ENCODE measurements at regions not wholly inside any gene's neighbourhood (a gene's known extent, or its start where the extent isn't known, plus 50 kb on each side); places are given as distances from the start of the nearest gene placed in this dataset.

- DNase-seq (ENCODE audit: low read depth, low spot score), result no peak
- ChIA-PET SMC1A (ENCODE audit: uncharacterized antibody, unreplicated experiment) (interaction anchor here (0.9 to 1.2 kb wide), 3 partner anchors 12 to 42 kb away, joined by 3 to 4 read pairs (median 3); no protein-coding TSS in a partner anchor), POLR2A (no interaction called here), CTCF (interaction anchor here (0.9 to 2.8 kb wide), 4 partner anchors 42 to 231 kb away, joined by 3 to 10 read pairs (median 3); no protein-coding TSS in a partner anchor), RAD21 (ENCODE audit: unreplicated experiment) (interaction anchor here (1.0 kb wide), 1 partner anchor 527 kb away, joined by 3 read pairs; no protein-coding TSS in a partner anchor)
- Histone ChIP-seq H3K4me1 (ENCODE audit: control insufficient read depth, insufficient read depth, low read length) (no peaks in the 10 kb centered on the region; the same call in 1 of the 2 replicates), H3K36me3 (ENCODE audit: control insufficient read depth in 2 of 2, insufficient read depth in 2 of 2, low read length in 1 of 2) (no peaks in the 10 kb centered on the region), H3K4me2 (ENCODE audit: control insufficient read depth, insufficient read depth) (no peak overlapping the region), H3K79me2 (ENCODE audit: control insufficient read depth, insufficient read depth, low read length) (no peaks in the 10 kb centered on the region), H3K9ac (ENCODE audit: control insufficient read depth, insufficient read depth, low read length) (no peak overlapping the region), H2AFZ (ENCODE audit: control insufficient read depth, low read depth, low read length) (no peak overlapping the region), H3K27me3 (replicated peaks in 1 of 2; ENCODE audit: control insufficient read depth in 2 of 2, insufficient read depth in 2 of 2, low read length in 1 of 2) (no peaks in the 10 kb centered on the region), H4K20me1 (ENCODE audit: control insufficient read depth, insufficient read depth) (no peaks in the 10 kb centered on the region), H3K4me3 (no peak overlapping the region), H3K9me3 (replicated peaks; ENCODE audit: control insufficient read depth, insufficient read depth, low read length) (peaks cover 2% of the 10 kb centered on the region; the same call in 1 of the 3 replicates), H3K27ac (ENCODE audit: control insufficient read depth, insufficient read depth) (peak overlapping the region; percentile 58)
- no peak for ATAC-seq
- 37% methylated on average over 4 of the region's 4 CpGs for WGBS (ENCODE audit: insufficient coverage, insufficient replicate concordance, low lambda C conversion rate, missing lambda C conversion rate)
- no TSS peak for BruUV-seq (replicated peaks)
- TF ChIP-seq MXI1 (IDR thresholded peaks at IDR 0.05; ENCODE audit: low read depth, low read length) (no peak), MEF2B (IDR thresholded peaks at IDR 0.05; ENCODE audit: partially characterized antibody, poor library complexity, severe bottlenecking) (no peak)
- intact Hi-C loops (cut with micrococcal nuclease; ENCODE audit: unreplicated experiment) (no loop called here), in situ Hi-C loops (cut with MboI) (no loop called here)
- no peak for FAIRE-seq
Measured at GRCh38 chr12:127150956-127151355, 1116.0 kb upstream of the TMEM132C start.

DNA sequence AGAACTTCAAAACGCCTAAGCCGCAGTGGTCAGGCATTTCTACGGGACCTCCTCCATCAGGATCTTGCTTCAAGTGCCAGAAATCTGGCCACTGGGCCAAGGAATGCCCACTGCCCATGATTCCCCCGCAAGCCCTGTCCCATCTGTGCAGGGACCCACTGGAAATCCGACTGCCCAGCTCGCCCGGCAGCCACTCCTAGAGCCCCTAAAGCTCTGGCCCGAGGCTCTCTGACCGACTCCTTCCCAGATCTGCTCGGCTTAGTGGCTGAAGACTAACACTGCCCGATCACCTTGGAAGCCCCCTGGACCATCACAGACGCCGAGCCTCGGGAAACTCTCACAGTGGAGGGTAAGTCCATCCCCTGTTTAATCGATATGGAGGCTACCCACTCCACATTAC is 1113.0 kb upstream of the TMEM132C start:
- Histone ChIP-seq H3K4me2 (ENCODE audit: control insufficient read depth, insufficient read depth) (no peak overlapping the region), H2AFZ (ENCODE audit: control insufficient read depth, low read depth, low read length) (no peak overlapping the region), H3K4me1 (ENCODE audit: control insufficient read depth, insufficient read depth, low read length) (no peaks in the 10 kb centered on the region; the same call in 1 of the 2 replicates), H3K9me3 (replicated peaks; ENCODE audit: control insufficient read depth, insufficient read depth, low read length) (no peaks in the 10 kb centered on the region; the same call in 2 of the 3 replicates), H4K20me1 (ENCODE audit: control insufficient read depth, insufficient read depth) (no peaks in the 10 kb centered on the region), H3K9ac (ENCODE audit: control insufficient read depth, insufficient read depth, low read length) (no peak overlapping the region), H3K27me3 (replicated peaks in 1 of 2; ENCODE audit: control insufficient read depth in 2 of 2, insufficient read depth in 2 of 2, low read length in 1 of 2) (no peaks in the 10 kb centered on the region), H3K27ac (ENCODE audit: control insufficient read depth, insufficient read depth) (no peak overlapping the region), H3K36me3 (ENCODE audit: control insufficient read depth in 2 of 2, insufficient read depth in 2 of 2, low read length in 1 of 2) (no peaks in the 10 kb centered on the region), H3K4me3 (no peak overlapping the region), H3K79me2 (ENCODE audit: control insufficient read depth, insufficient read depth, low read length) (no peaks in the 10 kb centered on the region)
- DNase-seq (ENCODE audit: low read depth, low spot score), result no peak
- ChIA-PET SMC1A (ENCODE audit: uncharacterized antibody, unreplicated experiment) (interaction anchor here (1.4 kb wide), 1 partner anchor 45 kb away, joined by 4 read pairs; no protein-coding TSS in a partner anchor), POLR2A (no interaction called here), RAD21 (ENCODE audit: unreplicated experiment) (no interaction called here), CTCF (no interaction called here)
- 30% methylated on average over 15 of the region's 15 CpGs for WGBS (ENCODE audit: insufficient coverage, insufficient replicate concordance, low lambda C conversion rate, missing lambda C conversion rate)
- in situ Hi-C loops (cut with MboI) (no loop called here), intact Hi-C loops (cut with micrococcal nuclease; ENCODE audit: unreplicated experiment) (no loop called here)
- no peak for ATAC-seq
- no TSS peak for BruUV-seq (replicated peaks)
- no peak for FAIRE-seq
- TF ChIP-seq POLR2AphosphoS2 (IDR thresholded peaks at IDR 0.05; ENCODE audit: low read depth, low read length) (no peak), POLR2A (IDR thresholded peaks at IDR 0.05; ENCODE audit: low read depth, low read length) (no peak), PAX5 (IDR thresholded peaks at IDR 0.05; ENCODE audit: borderline replicate concordance, low read depth, low read length) (no peak), YBX1 (IDR thresholded peaks at IDR 0.05) (no peak), BRCA1 (IDR thresholded peaks at IDR 0.05; ENCODE audit: low read depth, low read length) (no peak), CBX3 (IDR thresholded peaks at IDR 0.05; ENCODE audit: borderline replicate concordance, low read depth) (no peak), ZBTB40 (IDR thresholded peaks at IDR 0.05; ENCODE audit: borderline replicate concordance) (no peak), IRF5 (IDR thresholded peaks at IDR 0.05; ENCODE audit: borderline replicate concordance) (no peak), CEBPB (IDR thresholded peaks at IDR 0.05; ENCODE audit: borderline replicate concordance in 1 of 2, low read depth in 2 of 2, low read length in 2 of 2) (no peak), JUNB (IDR thresholded peaks at IDR 0.05) (no peak), JUND (IDR thresholded peaks at IDR 0.05; ENCODE audit: low read depth, low read length) (no peak), RAD51 (IDR thresholded peaks at IDR 0.05) (no peak)
